GM12872 (cell line): ENCODE measurements at regions not wholly inside any gene's neighbourhood (a gene's known extent, or its start where the extent isn't known, plus 50 kb on each side); places are given as distances from the start of the nearest gene placed in this dataset.

Experiments
- TF ChIP-seq, protein P1 (sequence below): IDR thresholded peaks from 3 replicates; pipeline ENCODE4 v1.5.1; 2011; ENCODE audit warnings: low read depth, mild to moderate bottlenecking, low read length, moderate library complexity; ENCODE audit not compliant: insufficient read depth

DNA sequence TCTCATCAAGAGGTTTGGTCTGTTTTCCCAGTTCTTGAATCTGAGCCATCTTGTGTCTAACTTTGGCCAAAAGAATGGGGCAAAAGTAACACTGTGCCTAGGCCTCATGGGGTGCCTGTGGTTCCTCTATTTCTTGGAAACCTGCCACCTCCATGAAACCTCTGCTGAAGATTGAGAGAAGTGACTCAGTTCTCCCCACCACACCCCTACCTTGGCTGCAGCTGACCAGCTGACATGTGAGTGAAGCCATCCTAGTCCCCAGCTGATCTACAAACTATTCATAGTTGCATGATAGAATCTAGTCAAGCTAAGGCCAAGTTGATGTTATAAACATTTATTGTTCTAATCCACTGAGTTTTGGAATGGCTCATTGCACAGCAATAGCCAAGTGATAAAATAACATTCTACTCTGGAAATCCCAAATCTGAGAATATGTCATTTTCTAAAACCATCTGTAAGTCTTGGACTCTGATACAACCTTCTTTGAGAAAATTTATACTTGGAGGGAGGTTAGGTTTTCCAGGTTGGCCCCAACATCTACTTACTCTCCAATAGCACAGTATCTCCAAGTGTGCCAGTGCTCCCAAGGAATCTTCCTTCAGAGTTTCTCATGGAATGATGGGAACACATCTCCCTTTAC is 107.0 kb upstream of the SMLR1 start:
- TF ChIP-seq, protein P1, sequence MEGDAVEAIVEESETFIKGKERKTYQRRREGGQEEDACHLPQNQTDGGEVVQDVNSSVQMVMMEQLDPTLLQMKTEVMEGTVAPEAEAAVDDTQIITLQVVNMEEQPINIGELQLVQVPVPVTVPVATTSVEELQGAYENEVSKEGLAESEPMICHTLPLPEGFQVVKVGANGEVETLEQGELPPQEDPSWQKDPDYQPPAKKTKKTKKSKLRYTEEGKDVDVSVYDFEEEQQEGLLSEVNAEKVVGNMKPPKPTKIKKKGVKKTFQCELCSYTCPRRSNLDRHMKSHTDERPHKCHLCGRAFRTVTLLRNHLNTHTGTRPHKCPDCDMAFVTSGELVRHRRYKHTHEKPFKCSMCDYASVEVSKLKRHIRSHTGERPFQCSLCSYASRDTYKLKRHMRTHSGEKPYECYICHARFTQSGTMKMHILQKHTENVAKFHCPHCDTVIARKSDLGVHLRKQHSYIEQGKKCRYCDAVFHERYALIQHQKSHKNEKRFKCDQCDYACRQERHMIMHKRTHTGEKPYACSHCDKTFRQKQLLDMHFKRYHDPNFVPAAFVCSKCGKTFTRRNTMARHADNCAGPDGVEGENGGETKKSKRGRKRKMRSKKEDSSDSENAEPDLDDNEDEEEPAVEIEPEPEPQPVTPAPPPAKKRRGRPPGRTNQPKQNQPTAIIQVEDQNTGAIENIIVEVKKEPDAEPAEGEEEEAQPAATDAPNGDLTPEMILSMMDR, result no peak

GRCh38 chr6:130724089-130724488 is 103.1 kb upstream of the SMLR1 start:
- TF ChIP-seq, protein P1, result no peak

DNA sequence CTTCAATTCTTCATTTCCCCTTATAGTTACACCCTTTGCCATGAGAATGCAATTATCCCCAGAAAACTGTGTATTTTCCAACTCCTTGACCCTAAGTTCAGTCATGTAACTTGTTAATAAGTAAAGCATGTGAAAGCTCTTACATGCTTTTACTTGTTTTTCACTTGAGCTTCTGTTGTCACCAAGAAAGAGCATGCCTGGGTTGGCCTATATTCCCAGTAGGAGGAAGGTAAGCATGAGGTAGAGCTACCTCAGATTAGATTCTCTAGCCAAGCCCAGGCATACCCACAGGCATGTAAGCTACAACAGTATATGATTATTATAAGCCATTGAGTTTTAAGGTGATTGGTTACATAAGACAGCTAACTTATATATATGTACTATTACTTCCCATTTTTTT is 101.7 kb upstream of the SMLR1 start:
- TF ChIP-seq, protein P1, result no peak

DNA sequence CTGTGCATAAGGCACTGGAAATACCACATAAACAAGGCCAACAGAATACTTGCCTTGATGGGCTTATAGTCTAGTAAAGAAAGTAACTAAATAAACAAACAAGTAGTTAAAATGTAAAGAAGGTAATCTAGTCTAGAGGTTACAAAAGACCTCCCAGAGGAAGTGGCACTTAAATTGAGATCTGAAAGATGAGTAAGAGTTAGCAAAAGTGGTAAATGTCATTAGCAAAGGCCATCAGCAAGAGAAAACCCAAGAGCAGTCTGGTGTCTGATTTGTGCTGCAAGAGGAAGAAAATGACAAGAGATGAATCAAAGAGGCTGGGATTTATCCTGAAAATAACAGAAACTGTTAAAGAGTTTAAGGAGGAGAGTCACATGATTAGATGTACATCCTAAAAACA is 96.6 kb upstream of the SMLR1 start:
- TF ChIP-seq, protein P1, result no peak

DNA sequence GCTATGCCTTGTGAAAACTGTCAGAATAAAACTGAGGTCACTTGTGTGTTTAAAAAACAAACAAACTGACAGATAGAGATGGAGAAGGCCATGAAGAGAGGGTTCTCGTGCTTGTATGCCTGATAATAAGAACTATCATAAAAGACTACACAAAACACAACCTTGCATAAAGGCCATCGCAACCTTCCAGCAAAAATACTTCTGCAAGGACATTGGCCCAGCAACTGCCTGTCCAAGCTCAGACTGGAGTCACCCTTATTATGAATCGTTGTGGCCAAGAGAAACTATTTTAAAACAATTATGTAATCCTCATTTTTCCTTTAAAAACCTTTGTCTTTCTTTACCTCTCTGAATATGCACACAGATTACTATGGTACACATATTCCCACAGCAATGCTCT is 93.0 kb upstream of the SMLR1 start:
- TF ChIP-seq, protein P1, result no peak

DNA sequence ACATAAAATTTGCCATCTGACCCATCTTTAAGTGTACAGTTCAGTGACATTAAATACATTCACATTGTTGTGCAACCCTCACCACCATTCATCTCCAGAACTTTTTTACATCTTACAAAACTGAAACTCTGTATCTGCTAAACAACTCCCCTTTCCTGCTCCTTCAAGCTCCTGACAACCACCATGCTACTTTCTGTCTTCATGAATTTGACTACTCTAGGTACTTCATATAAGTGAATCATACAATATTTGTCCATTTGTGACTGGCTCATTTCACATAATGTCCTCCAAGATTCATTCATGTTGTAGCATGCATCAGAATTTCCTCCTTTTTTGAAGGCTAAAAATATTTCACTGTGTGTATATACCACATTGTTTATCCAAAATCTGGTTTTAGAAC is 86.9 kb upstream of the SMLR1 start:
- TF ChIP-seq, protein P1, result no peak

- TF ChIP-seq, protein P1, result no peak
Observed at GRCh38 chr6:130742131-130742681, 85.0 kb upstream of the SMLR1 start.

GRCh38 chr6:130743175-130743574 is 84.0 kb upstream of the SMLR1 start:
- TF ChIP-seq, protein P1, result no peak
